ENCODE measurements at regions not wholly inside any gene's neighbourhood (a gene's known extent, or its start where the extent isn't known, plus 50 kb on each side); places are given as distances from the start of the nearest gene placed in this dataset.
A peak's percentile ranks its signal among the peaks of the same experiment; 100 is the strongest.

- no peak for DNase-seq (ENCODE audit: low read depth)
- Histone ChIP-seq H3K27me3 (ENCODE audit: control insufficient read depth, insufficient read depth, low read length) (no peaks in the 10 kb centered on the region), H3K4me3 (ENCODE audit: low read depth, low read length) (no peak overlapping the region), H3K36me3 (ENCODE audit: control insufficient read depth, insufficient read depth, low read length) (no peaks in the 10 kb centered on the region)
- POLR2A ChIA-PET, result no interaction called here
- no peak for TF ChIP-seq CTCF (IDR thresholded peaks at IDR 0.05; ENCODE audit: insufficient read depth, low read depth, low read length)
- CTCF ChIA-PET, result no interaction called here
These were observed 122.5 kb upstream of the DDIT4L start for GRCh38 chr4:100312615-100313350.

GRCh38 chr4:100311181-100311580 is 120.9 kb upstream of the DDIT4L start:
- 0 out of 2 replicates have a peak, but pooled peaks have one; percentile 9 for TF ChIP-seq CTCF (IDR thresholded peaks at IDR 0.05; ENCODE audit: insufficient read depth, low read depth, low read length)
- Histone ChIP-seq H3K36me3 (ENCODE audit: control insufficient read depth, insufficient read depth, low read length) (no peaks in the 10 kb centered on the region), H3K4me3 (ENCODE audit: low read depth, low read length) (no peak overlapping the region), H3K27me3 (ENCODE audit: control insufficient read depth, insufficient read depth, low read length) (no peaks in the 10 kb centered on the region)
- POLR2A ChIA-PET, result no interaction called here
- DNase-seq (ENCODE audit: low read depth), result no peak
- CTCF ChIA-PET, result no interaction called here

- TF ChIP-seq CTCF (IDR thresholded peaks at IDR 0.05; ENCODE audit: insufficient read depth, low read depth, low read length), result no peak
- POLR2A ChIA-PET, result no interaction called here
- DNase-seq (ENCODE audit: low read depth), result no peak
These were observed 115.8 kb upstream of the DDIT4L start for GRCh38 chr4:100306018-100306417.

GRCh38 chr4:100302061-100303026 is 112.1 kb upstream of the DDIT4L start:
- POLR2A ChIA-PET, result no interaction called here
- H3K4me3 ChIP-seq (ENCODE audit: low read depth, low read length), result no peak overlapping the region
- no peaks in the 10 kb centered on the region for H3K27me3 ChIP-seq (ENCODE audit: control insufficient read depth, insufficient read depth, low read length)
- CTCF ChIA-PET, result interaction anchor here (1.6 kb wide), 1 partner anchor 8 kb away, joined by 4 read pairs; no protein-coding TSS in a partner anchor
- no peak for DNase-seq (ENCODE audit: low read depth)
- H3K36me3 ChIP-seq (ENCODE audit: control insufficient read depth, insufficient read depth, low read length), result no peaks in the 10 kb centered on the region
- TF ChIP-seq CTCF (IDR thresholded peaks at IDR 0.05; ENCODE audit: insufficient read depth, low read depth, low read length), result no peak

More at GRCh38 chr4:100306018-100306417, 115.8 kb upstream of the DDIT4L start:
- Histone ChIP-seq H3K36me3 (ENCODE audit: control insufficient read depth, insufficient read depth, low read length) (no peaks in the 10 kb centered on the region), H3K27me3 (ENCODE audit: control insufficient read depth, insufficient read depth, low read length) (no peaks in the 10 kb centered on the region), H3K4me3 (ENCODE audit: low read depth, low read length) (no peak overlapping the region)
- CTCF ChIA-PET, result no interaction called here
